A549 (cell line): ENCODE measurements at regions not wholly inside any gene's neighbourhood (a gene's known extent, or its start where the extent isn't known, plus 50 kb on each side); places are given as distances from the start of the nearest gene placed in this dataset.

ENCODE experiments used
- CEBPB ChIP-seq, 2 experiments: fragments of >200 bp in 1 of 2; sonication (Bioruptor Twin) in 1 of 2; formaldehyde crosslinking in 1 of 2; IDR thresholded peaks; 2 replicates each; pipeline ENCODE4 v1.6.1; 2012 to 2016
- NR3C1 ChIP-seq: fragments of >200 bp; sonication (Bioruptor Twin); formaldehyde crosslinking; IDR thresholded peaks from 3 replicates; pipeline ENCODE4 v1.6.1; 2017
- POLR2A ChIP-seq: IDR thresholded peaks from 2 replicates; pipeline ENCODE4 v1.6.1; 2012; ENCODE audit warnings: mild to moderate bottlenecking, low read length
- ZFP36 ChIP-seq: fragments of 450-650 bp; IDR thresholded peaks from 2 replicates; pipeline ENCODE4 v1.6.1; 2014; ENCODE audit warnings: borderline replicate concordance; ENCODE audit not compliant: partially characterized antibody
- ZNF302 ChIP-seq: fragments of 250-450 bp; sonication (Bioruptor Pico); IDR thresholded peaks from 2 replicates; pipeline ENCODE4 v1.9.0; 2021; ENCODE audit warnings: inconsistent platforms, mild to moderate bottlenecking, moderate library complexity
- TF ChIP-seq, protein P1 (sequence below): IDR thresholded peaks from 2 replicates; pipeline ENCODE4 v1.6.1; 2012
- TF ChIP-seq, protein P2 (sequence below): fragments of >200 bp; sonication (Bioruptor Twin); formaldehyde crosslinking; IDR thresholded peaks from 3 replicates; pipeline ENCODE4 v1.5.1; 2016
- TF ChIP-seq, protein P3 (sequence below): fragments of >200 bp; sonication (Bioruptor Twin); formaldehyde crosslinking; IDR thresholded peaks from 2 replicates; pipeline ENCODE4 v1.6.1; 2016
- TF ChIP-seq, protein P4 (sequence below): fragments of 450-650 bp; IDR thresholded peaks from 2 replicates; pipeline ENCODE4 v1.6.1; 2014; ENCODE audit warnings: antibody characterized with exemption

DNA sequence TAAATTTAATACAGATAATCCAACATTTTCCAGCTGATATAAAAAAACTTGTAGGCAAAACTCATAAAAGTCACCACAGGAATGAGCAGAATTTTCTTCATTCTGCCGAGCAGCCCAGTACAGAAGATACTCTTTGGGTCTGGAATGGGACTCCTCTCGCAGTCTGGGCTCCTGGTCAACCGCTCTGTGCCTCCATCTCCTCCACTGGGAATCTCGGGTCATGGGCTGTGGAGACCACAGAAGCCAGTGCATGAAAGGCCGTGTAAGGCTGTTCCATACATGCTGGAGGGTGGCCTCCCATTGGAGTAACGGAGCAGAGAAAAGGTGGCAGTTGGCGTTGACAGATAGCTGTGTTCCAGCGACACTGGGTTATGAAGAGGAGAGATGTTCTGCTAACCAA is 616.4 kb upstream of the MGMT start:
- TF ChIP-seq ZFP36 (no peak), NR3C1 (no peak), CEBPB (IDR thresholded peaks at IDR 0.05) (no peak), POLR2A (no peak), ZNF302 (CRISPR knock-in tag) (no peak)
- TF ChIP-seq, protein P1, sequence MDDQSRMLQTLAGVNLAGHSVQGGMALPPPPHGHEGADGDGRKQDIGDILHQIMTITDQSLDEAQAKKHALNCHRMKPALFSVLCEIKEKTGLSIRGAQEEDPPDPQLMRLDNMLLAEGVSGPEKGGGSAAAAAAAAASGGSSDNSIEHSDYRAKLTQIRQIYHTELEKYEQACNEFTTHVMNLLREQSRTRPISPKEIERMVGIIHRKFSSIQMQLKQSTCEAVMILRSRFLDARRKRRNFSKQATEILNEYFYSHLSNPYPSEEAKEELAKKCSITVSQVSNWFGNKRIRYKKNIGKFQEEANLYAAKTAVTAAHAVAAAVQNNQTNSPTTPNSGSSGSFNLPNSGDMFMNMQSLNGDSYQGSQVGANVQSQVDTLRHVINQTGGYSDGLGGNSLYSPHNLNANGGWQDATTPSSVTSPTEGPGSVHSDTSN: no peak
- TF ChIP-seq, protein P2, sequence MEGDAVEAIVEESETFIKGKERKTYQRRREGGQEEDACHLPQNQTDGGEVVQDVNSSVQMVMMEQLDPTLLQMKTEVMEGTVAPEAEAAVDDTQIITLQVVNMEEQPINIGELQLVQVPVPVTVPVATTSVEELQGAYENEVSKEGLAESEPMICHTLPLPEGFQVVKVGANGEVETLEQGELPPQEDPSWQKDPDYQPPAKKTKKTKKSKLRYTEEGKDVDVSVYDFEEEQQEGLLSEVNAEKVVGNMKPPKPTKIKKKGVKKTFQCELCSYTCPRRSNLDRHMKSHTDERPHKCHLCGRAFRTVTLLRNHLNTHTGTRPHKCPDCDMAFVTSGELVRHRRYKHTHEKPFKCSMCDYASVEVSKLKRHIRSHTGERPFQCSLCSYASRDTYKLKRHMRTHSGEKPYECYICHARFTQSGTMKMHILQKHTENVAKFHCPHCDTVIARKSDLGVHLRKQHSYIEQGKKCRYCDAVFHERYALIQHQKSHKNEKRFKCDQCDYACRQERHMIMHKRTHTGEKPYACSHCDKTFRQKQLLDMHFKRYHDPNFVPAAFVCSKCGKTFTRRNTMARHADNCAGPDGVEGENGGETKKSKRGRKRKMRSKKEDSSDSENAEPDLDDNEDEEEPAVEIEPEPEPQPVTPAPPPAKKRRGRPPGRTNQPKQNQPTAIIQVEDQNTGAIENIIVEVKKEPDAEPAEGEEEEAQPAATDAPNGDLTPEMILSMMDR: no peak
- TF ChIP-seq, protein P3, sequence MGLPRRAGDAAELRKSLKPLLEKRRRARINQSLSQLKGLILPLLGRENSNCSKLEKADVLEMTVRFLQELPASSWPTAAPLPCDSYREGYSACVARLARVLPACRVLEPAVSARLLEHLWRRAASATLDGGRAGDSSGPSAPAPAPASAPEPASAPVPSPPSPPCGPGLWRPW: no peak
- TF ChIP-seq, protein P4, sequence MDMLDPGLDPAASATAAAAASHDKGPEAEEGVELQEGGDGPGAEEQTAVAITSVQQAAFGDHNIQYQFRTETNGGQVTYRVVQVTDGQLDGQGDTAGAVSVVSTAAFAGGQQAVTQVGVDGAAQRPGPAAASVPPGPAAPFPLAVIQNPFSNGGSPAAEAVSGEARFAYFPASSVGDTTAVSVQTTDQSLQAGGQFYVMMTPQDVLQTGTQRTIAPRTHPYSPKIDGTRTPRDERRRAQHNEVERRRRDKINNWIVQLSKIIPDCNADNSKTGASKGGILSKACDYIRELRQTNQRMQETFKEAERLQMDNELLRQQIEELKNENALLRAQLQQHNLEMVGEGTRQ: no peak
